ENCODE measurements at regions not wholly inside any gene's neighbourhood (a gene's known extent, or its start where the extent isn't known, plus 50 kb on each side); places are given as distances from the start of the nearest gene placed in this dataset.

DNA sequence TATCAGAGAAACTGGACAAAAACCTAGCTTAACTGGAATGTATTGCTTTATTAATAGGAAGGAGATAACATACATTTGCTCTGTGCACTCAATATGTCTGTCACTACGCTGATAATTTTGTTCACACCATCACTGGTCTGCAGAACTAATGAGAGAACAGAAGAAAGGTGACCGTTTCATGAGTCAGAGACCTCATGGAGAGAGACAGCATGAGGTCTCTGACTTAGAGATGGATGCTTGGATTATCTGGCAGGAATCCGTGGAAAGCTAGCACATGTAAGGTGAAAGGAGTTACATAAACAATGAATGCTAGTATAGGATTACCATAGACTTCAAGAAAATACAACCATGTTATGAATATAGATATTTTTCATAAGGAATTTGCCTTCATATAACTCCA, 947.3 kb downstream of the IPMK start (continued):
- TF ChIP-seq, protein P1, sequence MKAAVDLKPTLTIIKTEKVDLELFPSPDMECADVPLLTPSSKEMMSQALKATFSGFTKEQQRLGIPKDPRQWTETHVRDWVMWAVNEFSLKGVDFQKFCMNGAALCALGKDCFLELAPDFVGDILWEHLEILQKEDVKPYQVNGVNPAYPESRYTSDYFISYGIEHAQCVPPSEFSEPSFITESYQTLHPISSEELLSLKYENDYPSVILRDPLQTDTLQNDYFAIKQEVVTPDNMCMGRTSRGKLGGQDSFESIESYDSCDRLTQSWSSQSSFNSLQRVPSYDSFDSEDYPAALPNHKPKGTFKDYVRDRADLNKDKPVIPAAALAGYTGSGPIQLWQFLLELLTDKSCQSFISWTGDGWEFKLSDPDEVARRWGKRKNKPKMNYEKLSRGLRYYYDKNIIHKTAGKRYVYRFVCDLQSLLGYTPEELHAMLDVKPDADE (CRISPR knock-in tag; IDR thresholded peaks at IDR 0.05) = no peak
- TF ChIP-seq ZNF251 (CRISPR knock-in tag; IDR thresholded peaks at IDR 0.05) (no peak), ZNF564 (CRISPR knock-in tag; IDR thresholded peaks at IDR 0.05) (no peak), ATF1 (CRISPR knock-in tag; IDR thresholded peaks at IDR 0.05) (no peak), ZFP62 (CRISPR knock-in tag; IDR thresholded peaks at IDR 0.05) (no peak), RBFOX2 (IDR thresholded peaks at IDR 0.05; ENCODE audit: low read depth, low read length) (no peak)
- TF ChIP-seq, protein P2, sequence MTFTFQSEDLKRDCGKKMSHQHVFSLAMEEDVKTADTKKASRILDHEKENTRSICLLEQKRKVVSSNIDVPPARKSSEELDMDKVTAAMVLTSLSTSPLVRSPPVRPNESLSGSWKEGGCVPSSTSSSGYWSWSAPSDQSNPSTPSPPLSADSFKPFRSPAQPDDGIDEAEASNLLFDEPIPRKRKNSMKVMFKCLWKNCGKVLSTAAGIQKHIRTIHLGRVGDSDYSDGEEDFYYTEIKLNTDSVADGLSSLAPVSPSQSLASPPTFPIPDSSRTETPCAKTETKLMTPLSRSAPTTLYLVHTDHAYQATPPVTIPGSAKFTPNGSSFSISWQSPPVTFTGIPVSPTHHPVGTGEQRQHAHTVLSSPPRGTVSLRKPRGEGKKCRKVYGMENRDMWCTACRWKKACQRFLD (CRISPR knock-in tag; IDR thresholded peaks at IDR 0.05; ENCODE audit: borderline replicate concordance) = no peak

DNA sequence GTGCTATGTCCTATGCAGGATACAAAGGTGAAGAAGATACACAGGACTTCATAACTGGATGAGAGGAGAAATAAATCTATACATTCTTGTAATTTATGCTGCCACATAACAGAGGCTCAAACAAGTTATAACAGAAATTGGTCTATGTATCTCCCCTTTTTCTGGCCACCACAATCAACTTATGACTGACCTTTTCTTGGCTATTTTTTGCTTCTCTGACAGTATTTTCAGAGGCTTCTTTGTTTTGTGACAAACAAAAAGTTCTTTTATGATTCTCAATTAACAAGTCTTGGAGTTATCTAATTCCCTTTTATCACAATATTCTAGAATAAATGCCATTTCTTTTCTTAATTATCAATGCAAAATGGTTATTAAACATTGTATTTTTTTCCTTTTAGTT, 953.0 kb upstream of the ZWINT start:
- in situ Hi-C loops (cut with HindIII; ENCODE audit: extremely low pct_ligation_motif_present, low pct_unique_long_range_greater_than_20kb) = no loop called here
- POLR2A ChIA-PET = no interaction called here
- no TSS peak for BruUV-seq (replicated peaks)

More for the DNA sequence above, 953.0 kb upstream of the ZWINT start:
- DNase-seq (ENCODE audit: low spot score) (no peak), ATAC-seq (no peak), FAIRE-seq (no peak)
- Histone ChIP-seq H3K9ac (ENCODE audit: insufficient read depth, low read depth, low read length) (no peak overlapping the region), H3K9me3 (ENCODE audit: low read length) (no peaks in the 10 kb centered on the region), H3K36me3 (replicated peaks in 1 of 2; ENCODE audit: control insufficient read depth in 1 of 2, insufficient read depth in 2 of 2, low read length in 2 of 2) (no peaks in the 10 kb centered on the region), H4K20me1 (ENCODE audit: insufficient read depth, low read length) (no peaks in the 10 kb centered on the region), H3K27me3 (ENCODE audit: control insufficient read depth in 1 of 2, insufficient read depth in 2 of 2, low read length in 2 of 2) (no peaks in the 10 kb centered on the region), H3K4me1 (ENCODE audit: insufficient read depth, low read length) (no peaks in the 10 kb centered on the region), H3K79me2 (ENCODE audit: insufficient read depth, low read length) (no peaks in the 10 kb centered on the region), H3K27ac (ENCODE audit: extremely low read length, insufficient read depth, low read length) (no peak overlapping the region), H3K4me3 (replicated peaks in 1 of 3; ENCODE audit: insufficient read depth in 1 of 3, low read depth in 2 of 3, low read length in 3 of 3) (no peak overlapping the region), H2AFZ (ENCODE audit: low read length) (no peak overlapping the region), H3K4me2 (ENCODE audit: low read depth, low read length) (no peak overlapping the region)
- intact Hi-C loops (cut with micrococcal nuclease; ENCODE audit: unreplicated experiment) = no loop called here
- TF ChIP-seq, protein P3, sequence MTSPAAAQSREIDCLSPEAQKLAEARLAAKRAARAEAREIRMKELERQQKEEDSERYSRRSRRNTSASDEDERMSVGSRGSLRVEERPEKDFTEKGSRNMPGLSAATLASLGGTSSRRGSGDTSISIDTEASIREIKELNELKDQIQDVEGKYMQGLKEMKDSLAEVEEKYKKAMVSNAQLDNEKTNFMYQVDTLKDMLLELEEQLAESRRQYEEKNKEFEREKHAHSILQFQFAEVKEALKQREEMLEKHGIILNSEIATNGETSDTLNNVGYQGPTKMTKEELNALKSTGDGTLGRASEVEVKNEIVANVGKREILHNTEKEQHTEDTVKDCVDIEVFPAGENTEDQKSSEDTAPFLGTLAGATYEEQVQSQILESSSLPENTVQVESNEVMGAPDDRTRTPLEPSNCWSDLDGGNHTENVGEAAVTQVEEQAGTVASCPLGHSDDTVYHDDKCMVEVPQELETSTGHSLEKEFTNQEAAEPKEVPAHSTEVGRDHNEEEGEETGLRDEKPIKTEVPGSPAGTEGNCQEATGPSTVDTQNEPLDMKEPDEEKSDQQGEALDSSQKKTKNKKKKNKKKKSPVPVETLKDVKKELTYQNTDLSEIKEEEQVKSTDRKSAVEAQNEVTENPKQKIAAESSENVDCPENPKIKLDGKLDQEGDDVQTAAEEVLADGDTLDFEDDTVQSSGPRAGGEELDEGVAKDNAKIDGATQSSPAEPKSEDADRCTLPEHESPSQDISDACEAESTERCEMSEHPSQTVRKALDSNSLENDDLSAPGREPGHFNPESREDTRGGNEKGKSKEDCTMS (CRISPR knock-in tag; conservative IDR thresholded peaks at IDR 0.05) = no peak
- no peak for TF ChIP-seq RBM22 (optimal IDR thresholded peaks at IDR 0.05; ENCODE audit: low read length)
- TF ChIP-seq, protein P4, sequence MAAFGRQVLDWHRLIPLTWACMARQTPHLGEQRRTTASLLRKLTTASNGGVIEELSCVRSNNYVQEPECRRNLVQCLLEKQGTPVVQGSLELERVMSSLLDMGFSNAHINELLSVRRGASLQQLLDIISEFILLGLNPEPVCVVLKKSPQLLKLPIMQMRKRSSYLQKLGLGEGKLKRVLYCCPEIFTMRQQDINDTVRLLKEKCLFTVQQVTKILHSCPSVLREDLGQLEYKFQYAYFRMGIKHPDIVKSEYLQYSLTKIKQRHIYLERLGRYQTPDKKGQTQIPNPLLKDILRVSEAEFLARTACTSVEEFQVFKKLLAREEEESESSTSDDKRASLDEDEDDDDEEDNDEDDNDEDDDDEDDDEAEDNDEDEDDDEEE (CRISPR knock-in tag; IDR thresholded peaks at IDR 0.05) = no peak
- no peak for TF ChIP-seq HOXA7 (CRISPR knock-in tag; IDR thresholded peaks at IDR 0.05)
- no peak for TF ChIP-seq KLF11 (CRISPR knock-in tag; IDR thresholded peaks at IDR 0.05)
- no peak for TF ChIP-seq GZF1 (CRISPR knock-in tag; IDR thresholded peaks at IDR 0.05)
- TF ChIP-seq MZF1 (CRISPR knock-in tag; IDR thresholded peaks at IDR 0.05; ENCODE audit: borderline replicate concordance) = no peak
- CTCF ChIA-PET (ENCODE audit: low intra/inter-chr PET ratio, low total read pairs) = no interaction called here

All from HepG2 (cell line).